Common myeloid progenitor, CD34-positive (primary cell): ENCODE measurements at regions not wholly inside any gene's neighbourhood (a gene's known extent, or its start where the extent isn't known, plus 50 kb on each side); places are given as distances from the start of the nearest gene placed in this dataset.

ENCODE experiments used
- CTCF ChIA-PET: fragments of 350-600 bp; sonication (Branson Sonifier 250); formaldehyde crosslinking; loops from one replicate; lab custom pipeline; 2021; ENCODE audit warnings: antibody characterized with exemption; lab: Charles Lee
- POLR2A ChIA-PET: fragments of 350-600 bp; sonication (Branson Sonifier 250); formaldehyde crosslinking; loops from one replicate; lab custom pipeline; 2021; ENCODE audit warnings: antibody characterized with exemption; lab: Charles Lee
- DNase-seq, 3 donors: peaks; one replicate each; pipeline versions ENCODE4 v3.0.0 to v3.0.0-alpha.2; 2013
- H3K27ac ChIP-seq, 2 experiments: 1 replicate in 1 of 2; 2 replicates in 1 of 2; pipeline ENCODE4 v1.7.0; 2013; ENCODE audit warnings: inconsistent platforms in 2 of 2, low read length in 2 of 2, mild to moderate bottlenecking in 2 of 2, low read depth in 1 of 2, moderate library complexity in 1 of 2; ENCODE audit not compliant: severe bottlenecking in 2 of 2, insufficient read depth in 1 of 2, poor library complexity in 1 of 2
- H3K27me3 ChIP-seq, 5 experiments: replicated peaks in 2 of 5; 1 replicate in 3 of 5; 2 replicates in 2 of 5; pipeline versions ENCODE4 v1.6.1 to v1.7.0; 2013; ENCODE audit warnings: low read length in 4 of 5, mild to moderate bottlenecking in 2 of 5, moderate library complexity in 2 of 5, inconsistent platforms in 1 of 5; ENCODE audit not compliant: insufficient read depth in 5 of 5, control insufficient read depth in 4 of 5
- H3K36me3 ChIP-seq, 4 experiments: 1 replicate in 2 of 4; 2 replicates in 2 of 4; pipeline versions ENCODE4 v1.6.1 to v1.7.0; 2013; ENCODE audit warnings: low read length in 3 of 4, control low read depth in 1 of 4, mild to moderate bottlenecking in 1 of 4; ENCODE audit not compliant: control insufficient read depth in 4 of 4, insufficient read depth in 4 of 4
- H3K4me1 ChIP-seq, 4 experiments: 1 replicate in 3 of 4; 2 replicates in 1 of 4; pipeline versions ENCODE4 v1.6.1 to v1.7.1; 2013; ENCODE audit warnings: low read length in 3 of 4, mild to moderate bottlenecking in 3 of 4, control low read depth in 1 of 4, inconsistent platforms in 1 of 4, moderate library complexity in 1 of 4; ENCODE audit not compliant: control insufficient read depth in 4 of 4, insufficient read depth in 4 of 4; ENCODE audit errors: control extremely low read depth in 1 of 4
- H3K4me3 ChIP-seq, 7 experiments: 1 replicate in 4 of 7; 2 replicates in 3 of 7; pipeline versions ENCODE4 v1.5.1 to v1.7.0; 2013; ENCODE audit warnings: mild to moderate bottlenecking in 7 of 7, low read length in 6 of 7, moderate library complexity in 6 of 7, inconsistent platforms in 2 of 7, low read depth in 2 of 7, control low read depth in 1 of 7; ENCODE audit not compliant: insufficient read depth in 4 of 7, control insufficient read depth in 1 of 7; ENCODE audit errors: extremely low read depth in 1 of 7
- H3K9me3 ChIP-seq, 5 experiments: 1 replicate in 4 of 5; 2 replicates in 1 of 5; pipeline versions ENCODE4 v1.6.1 to v1.7.1; 2013; ENCODE audit warnings: low read length in 4 of 5, mild to moderate bottlenecking in 2 of 5, inconsistent platforms in 1 of 5, low read depth in 1 of 5, moderate library complexity in 1 of 5; ENCODE audit not compliant: control insufficient read depth in 4 of 5, insufficient read depth in 2 of 5; ENCODE audit errors: control extremely low read depth in 1 of 5
- WGBS: methylation state at CpG from one replicate; pipeline ENCODE4 v1.1.5; 2013; ENCODE audit not compliant: insufficient coverage; 5-methylcytosine and 5-hydroxymethylcytosine counted together

DNA sequence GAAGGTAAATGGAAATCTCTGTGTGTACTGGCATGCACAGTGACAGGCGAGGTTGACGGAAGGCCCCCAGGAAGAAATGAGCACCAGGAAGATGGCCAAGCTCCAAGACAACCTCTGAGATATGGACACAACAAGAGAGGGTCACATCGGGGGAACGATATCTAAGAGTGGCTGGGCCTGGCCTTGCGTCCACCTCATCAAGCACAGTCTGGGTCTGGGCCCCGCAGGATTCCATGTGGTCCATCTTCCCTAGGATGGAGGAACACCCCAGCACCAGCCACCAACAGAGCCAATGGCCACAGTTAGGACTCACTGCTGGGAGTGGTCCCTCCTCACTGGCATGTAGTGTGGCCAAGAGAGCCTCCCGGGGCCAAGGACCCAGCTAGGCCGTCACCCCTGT lies 272.6 kb upstream of the AGTR2 start:
- no peak overlapping the region for H3K27ac ChIP-seq
- ChIA-PET POLR2A (no interaction called here), CTCF (no interaction called here)
- no peak overlapping the region for H3K4me3 ChIP-seq
- peaks cover 0 to 11% (median 0%) of the 10 kb centered on the region in 5 experiments for H3K27me3 ChIP-seq
- 95% methylated on average over 8 of the region's 8 CpGs for WGBS
- DNase-seq = no peak
- H3K36me3 ChIP-seq = peaks cover 0 to 3% (median 0%) of the 10 kb centered on the region in 4 experiments
- H3K9me3 ChIP-seq = peaks cover 0 to 22% (median 4%) of the 10 kb centered on the region in 5 experiments
- H3K4me1 ChIP-seq = peaks cover 0 to 9% (median 0%) of the 10 kb centered on the region in 4 experiments

DNA sequence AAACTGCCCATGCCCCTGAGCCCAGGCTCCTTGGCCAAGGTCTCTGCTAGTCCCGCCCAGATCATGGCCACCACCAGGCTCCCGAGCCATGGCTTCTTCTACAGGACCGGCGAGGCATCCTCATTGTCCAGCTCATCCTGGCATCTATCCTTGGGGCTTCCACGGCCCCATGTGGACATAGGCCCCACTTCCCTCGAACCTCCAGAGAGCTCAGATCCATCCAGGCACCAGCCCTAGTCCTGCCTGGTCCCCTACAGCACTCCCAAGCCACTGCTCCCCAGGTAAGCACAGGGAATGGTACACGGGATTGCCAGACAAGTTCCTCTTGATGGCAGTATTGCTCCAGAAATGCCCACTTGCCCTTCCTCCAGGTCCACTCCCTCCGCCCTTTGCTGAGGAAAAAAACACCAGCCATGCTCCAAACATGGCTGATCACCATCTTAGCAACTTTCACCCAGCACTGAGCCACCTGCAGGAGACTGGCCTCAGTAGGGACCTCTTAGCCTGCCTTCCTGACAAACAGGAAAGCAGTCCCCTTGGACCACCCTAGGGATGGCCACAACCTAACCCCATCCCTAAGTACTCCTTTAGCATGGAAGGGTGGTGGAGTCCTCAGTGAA lies 272.1 kb upstream of the AGTR2 start:
- Histone ChIP-seq H3K27me3 (peaks cover 0 to 16% (median 0%) of the 10 kb centered on the region in 5 experiments), H3K4me1 (peaks cover 0 to 4% (median 0%) of the 10 kb centered on the region in 4 experiments), H3K36me3 (peaks cover 0 to 3% (median 0%) of the 10 kb centered on the region in 4 experiments), H3K4me3 (no peak overlapping the region), H3K9me3 (peaks cover 0 to 22% (median 3%) of the 10 kb centered on the region in 5 experiments), H3K27ac (no peak overlapping the region)
- ChIA-PET CTCF (no interaction called here), POLR2A (no interaction called here)
- WGBS = 76% methylated on average over 8 of the region's 8 CpGs
- peak in 2 of 3 donors; percentile 82 to 91 for DNase-seq

DNA sequence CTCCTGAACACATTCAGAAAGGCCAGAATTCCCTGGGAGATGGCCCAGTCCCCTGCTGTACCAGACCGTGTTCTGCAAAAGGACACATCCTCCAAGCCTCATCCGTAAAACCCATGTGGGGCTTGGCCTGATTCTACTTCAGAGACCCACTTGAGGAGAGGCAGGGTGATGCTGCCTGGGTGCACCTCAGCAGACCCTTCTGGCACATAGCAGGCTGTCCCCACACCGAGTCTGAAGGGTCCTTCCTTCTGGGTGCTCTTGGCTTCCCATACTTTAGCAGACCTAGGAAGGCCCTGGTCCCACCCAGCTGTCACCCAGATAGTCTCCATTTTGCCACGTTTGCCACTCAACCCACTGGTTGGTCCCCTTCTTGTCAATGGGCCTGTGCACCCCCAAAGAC lies 270.1 kb upstream of the AGTR2 start:
- 100% methylated on average over 4 of the region's 4 CpGs for WGBS
- POLR2A ChIA-PET = no interaction called here

DNA sequence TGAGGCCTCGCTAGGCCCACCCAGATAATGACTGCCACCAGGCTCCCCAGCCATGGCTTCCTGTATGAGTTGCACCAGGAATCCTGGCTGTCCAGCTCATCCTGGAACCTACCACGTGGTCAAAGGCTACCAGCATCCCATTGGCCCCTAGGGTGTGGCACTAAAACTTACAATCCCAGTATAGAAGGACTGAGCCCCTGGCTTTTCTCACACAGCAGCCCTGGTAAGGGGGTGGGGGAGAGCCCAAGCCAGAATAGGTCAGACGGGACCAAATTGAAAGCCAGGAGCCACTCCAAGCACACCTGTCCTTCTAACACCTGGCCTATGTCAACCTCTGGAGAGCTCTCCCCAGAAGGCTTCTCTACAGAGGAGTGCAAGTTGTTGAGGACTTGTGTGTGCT lies 269.3 kb upstream of the AGTR2 start:
- CTCF ChIA-PET = no interaction called here
- H3K27me3 ChIP-seq = peaks cover 0 to 25% (median 0%) of the 10 kb centered on the region in 5 experiments
- peaks cover 0 to 17% (median 3%) of the 10 kb centered on the region in 5 experiments for H3K9me3 ChIP-seq
- H3K4me1 ChIP-seq = peaks cover 0 to 4% (median 0%) of the 10 kb centered on the region in 4 experiments
- WGBS = 69% methylated on average over 2 of the region's 3 CpGs
- no peak overlapping the region for H3K4me3 ChIP-seq
- no peak for DNase-seq
- no peak overlapping the region for H3K27ac ChIP-seq
- peaks cover 0 to 8% (median 0%) of the 10 kb centered on the region in 4 experiments for H3K36me3 ChIP-seq
- POLR2A ChIA-PET = no interaction called here

More for the DNA sequence above, 270.1 kb upstream of the AGTR2 start:
- Histone ChIP-seq H3K4me1 (peaks cover 0 to 4% (median 0%) of the 10 kb centered on the region in 4 experiments), H3K27ac (no peak overlapping the region), H3K9me3 (peaks cover 0 to 17% (median 3%) of the 10 kb centered on the region in 5 experiments), H3K4me3 (no peak overlapping the region), H3K36me3 (peaks cover 0 to 3% (median 0%) of the 10 kb centered on the region in 4 experiments), H3K27me3 (peaks cover 0 to 17% (median 0%) of the 10 kb centered on the region in 5 experiments)
- no peak for DNase-seq
- CTCF ChIA-PET = no interaction called here

DNA sequence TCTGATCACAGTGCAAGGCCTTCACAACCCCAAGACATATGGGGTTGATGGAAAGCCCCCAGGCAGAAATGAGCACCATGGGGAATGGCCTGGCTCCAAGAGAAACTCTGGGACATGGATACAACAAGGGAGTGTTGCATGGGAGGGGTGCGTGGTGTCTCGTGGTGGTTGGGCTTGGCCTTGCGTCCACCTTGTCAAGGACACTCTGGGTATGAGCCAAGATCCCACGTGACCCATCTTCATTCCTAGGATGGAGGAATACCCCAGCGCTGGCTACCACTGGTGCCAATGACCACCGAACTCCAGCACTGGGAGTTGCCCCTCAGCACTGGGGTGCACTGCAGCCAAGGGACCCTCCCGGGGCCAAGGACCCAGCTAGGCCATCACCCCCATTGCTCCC lies 267.5 kb upstream of the AGTR2 start:
- peaks cover 0 to 8% (median 0%) of the 10 kb centered on the region in 4 experiments for H3K36me3 ChIP-seq
- CTCF ChIA-PET = no interaction called here
- no peak for DNase-seq
- H3K9me3 ChIP-seq = peaks cover 0 to 17% (median 3%) of the 10 kb centered on the region in 5 experiments
- POLR2A ChIA-PET = no interaction called here
- H3K4me3 ChIP-seq = no peak overlapping the region
- 95% methylated on average over 5 of the region's 7 CpGs for WGBS
- H3K4me1 ChIP-seq = peaks cover 0 to 4% (median 0%) of the 10 kb centered on the region in 4 experiments
- no peak overlapping the region for H3K27ac ChIP-seq
- H3K27me3 ChIP-seq = peaks cover 0 to 36% (median 0%) of the 10 kb centered on the region in 5 experiments

DNA sequence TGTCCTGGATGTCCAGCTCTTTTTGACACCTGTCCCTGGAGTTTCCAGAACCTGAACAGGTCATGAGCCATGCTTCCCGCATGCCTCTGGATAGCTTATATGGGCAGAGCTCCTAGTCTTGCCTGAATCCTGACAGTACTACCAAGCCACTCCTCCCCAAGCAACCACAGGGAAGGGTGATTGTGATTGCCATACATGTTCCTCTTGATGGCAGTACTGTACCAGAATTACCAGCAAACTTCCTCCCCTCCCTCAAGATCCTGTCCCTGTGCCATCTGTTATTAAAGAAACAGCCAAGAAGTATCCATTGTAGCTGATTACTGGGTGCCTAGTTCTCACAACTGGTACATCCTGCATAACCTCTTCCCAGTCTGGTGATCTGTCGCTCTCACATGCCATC lies 264.3 kb upstream of the AGTR2 start:
- no peak overlapping the region for H3K4me3 ChIP-seq
- peaks cover 0 to 47% (median 0%) of the 10 kb centered on the region in 5 experiments for H3K27me3 ChIP-seq
- CTCF ChIA-PET = no interaction called here
- H3K4me1 ChIP-seq = no peaks in the 10 kb centered on the region
- DNase-seq = no peak
- H3K9me3 ChIP-seq = peaks cover 0 to 14% (median under 1%) of the 10 kb centered on the region in 5 experiments
- 75% methylated on average over 2 of the region's 2 CpGs for WGBS
- H3K36me3 ChIP-seq = peaks cover 0 to 5% (median 0%) of the 10 kb centered on the region in 4 experiments
- no peak overlapping the region for H3K27ac ChIP-seq
- POLR2A ChIA-PET = no interaction called here

DNA sequence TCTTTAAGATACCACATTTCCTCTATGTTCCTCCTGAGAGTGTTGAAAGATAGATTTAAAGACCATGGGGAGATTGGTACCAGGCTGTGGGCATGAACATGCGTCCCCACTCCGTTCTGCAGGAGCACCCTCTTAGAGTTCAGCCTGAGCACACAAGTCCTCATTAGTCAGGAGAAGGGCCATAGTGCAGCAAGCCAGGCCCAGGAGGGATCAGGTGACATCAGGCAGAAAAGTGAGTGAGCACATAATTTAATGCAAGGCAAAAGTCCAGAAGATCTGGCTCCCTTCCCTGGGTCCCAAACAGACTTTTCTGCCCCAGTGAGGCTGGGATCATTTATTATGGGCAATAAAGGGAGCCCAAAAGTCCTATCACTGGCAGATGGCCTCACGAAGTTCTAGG lies 263.7 kb upstream of the AGTR2 start:
- H3K9me3 ChIP-seq = peaks cover 0 to 14% (median 2%) of the 10 kb centered on the region in 5 experiments
- H3K27me3 ChIP-seq = peaks cover 0 to 46% (median 0%) of the 10 kb centered on the region in 5 experiments
- H3K4me1 ChIP-seq = no peaks in the 10 kb centered on the region
- POLR2A ChIA-PET = no interaction called here
- DNase-seq = no peak
- no peak overlapping the region for H3K27ac ChIP-seq
- H3K36me3 ChIP-seq = peaks cover 0 to 5% (median 0%) of the 10 kb centered on the region in 4 experiments
- 88% methylated on average over 3 of the region's 3 CpGs for WGBS
- H3K4me3 ChIP-seq = no peak overlapping the region
- CTCF ChIA-PET = no interaction called here
